Stimulated activated CD8-positive, alpha-beta memory T cell treated with anti-CD3 and anti-CD28 coated beads, Interleukin-12 subunit alpha, Interleukin-12 subunit beta, amount 100 ng/mL, for 4 hours (primary cell): ENCODE measurements at regions not wholly inside any gene's neighbourhood (a gene's known extent, or its start where the extent isn't known, plus 50 kb on each side); places are given as distances from the start of the nearest gene placed in this dataset.
A peak's percentile ranks its signal among the peaks of the same experiment; 100 is the strongest.

Experiments used
- DNase-seq: peaks from one replicate; pipeline ENCODE4 v3.0.0-alpha.2; 2020; ENCODE audit warnings: low read depth

- DNase-seq: no peak
These were observed 94.2 kb upstream of the SSTR1 start for GRCh38 chr14:38113546-38113945.

- no peak for DNase-seq
These were observed 90.8 kb upstream of the SSTR1 start for GRCh38 chr14:38116895-38117294.

DNA sequence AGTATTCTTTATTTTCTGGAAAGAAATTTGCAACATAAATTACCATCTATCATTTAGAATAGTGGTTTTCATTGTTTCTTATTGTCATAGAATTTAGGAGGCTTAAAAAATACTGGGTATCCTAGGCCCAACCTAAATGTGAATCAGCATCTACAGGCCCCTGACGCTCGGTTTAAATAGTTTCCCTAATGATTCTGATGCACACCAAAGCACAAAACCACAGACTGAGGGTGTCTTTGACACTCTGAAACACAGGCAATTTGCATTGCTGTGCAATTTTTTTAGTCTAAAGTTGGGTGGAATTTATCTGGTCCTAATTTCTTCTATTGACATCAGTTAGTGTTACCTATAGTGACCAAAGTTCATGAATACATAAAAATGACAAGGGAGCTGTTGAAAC is 87.6 kb upstream of the SSTR1 start:
- DNase-seq: no peak

DNA sequence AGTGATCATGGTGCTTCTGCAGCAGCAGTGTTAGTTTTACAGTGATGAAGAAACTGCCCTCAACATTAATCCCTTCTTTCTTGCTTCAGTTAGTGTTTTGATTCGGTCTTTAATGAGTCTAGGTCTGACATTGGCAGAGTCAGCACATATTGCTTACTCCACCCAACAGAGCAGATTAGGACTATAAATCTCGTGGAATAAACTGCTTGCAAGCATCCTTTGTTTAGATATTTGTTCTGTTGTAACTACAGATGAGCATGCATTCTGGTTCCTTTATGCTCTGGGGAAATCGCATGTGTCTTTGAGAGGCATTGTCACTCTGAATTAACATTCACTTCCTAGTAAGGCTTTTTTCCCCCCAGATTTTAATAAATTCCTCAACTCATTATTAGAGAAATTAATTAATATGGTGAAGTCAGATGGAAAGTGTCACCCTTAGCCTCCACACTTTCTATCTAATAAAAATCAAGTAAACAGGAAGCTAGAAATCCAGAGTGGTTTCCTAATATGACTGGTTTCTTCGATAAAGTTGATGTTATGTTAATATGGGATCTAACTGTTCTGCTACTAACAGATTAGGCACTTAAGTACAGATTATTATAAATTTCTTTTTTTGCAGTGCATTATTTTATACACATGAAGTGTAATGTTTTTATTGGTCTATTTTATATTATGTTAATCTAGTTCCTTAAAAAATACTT is 86.2 kb upstream of the SSTR1 start:
- DNase-seq: no peak

DNA sequence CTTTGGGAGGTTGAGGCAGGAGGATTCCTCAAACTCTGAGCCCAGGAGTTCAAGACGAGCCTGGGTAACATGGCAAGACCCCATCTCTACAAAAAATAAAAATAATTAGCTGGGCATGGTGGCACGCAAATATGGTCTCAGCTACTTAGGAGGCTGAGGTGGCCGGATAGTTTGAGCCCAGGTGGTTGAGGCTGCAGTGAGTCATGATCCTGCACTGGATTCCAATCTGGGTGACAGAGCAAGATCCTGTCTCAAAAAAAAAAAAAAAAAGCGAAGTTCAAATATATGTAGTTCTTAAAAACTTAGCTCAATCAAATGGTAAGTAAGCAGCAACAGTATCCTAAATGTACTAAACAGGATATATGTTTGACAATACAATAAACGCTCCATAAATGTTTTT is 85.5 kb upstream of the SSTR1 start:
- DNase-seq: no peak

DNA sequence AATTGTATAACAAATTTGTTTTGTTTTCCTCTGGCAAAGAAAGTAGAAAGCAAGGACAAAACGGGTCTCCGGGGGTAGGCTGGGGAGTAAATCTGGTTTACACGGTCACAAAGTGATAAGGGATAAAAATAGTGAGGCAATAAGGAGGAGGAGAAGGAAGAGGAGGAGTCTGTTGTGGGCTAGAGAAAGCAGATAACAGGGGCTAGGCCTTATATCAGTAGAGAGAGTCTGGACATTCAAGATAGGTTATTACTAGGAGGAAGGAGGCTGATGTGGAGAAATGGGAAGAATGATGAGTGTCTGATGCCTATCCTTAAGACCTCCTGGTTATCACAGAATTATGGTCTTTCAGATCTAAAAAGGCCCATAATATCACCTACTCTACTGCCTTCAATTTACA is 83.2 kb upstream of the SSTR1 start:
- DNase-seq: no peak

GRCh38 chr14:38125481-38126037 is 82.1 kb upstream of the SSTR1 start:
- DNase-seq: peak; percentile 3

- no peak for DNase-seq
These were observed 80.3 kb upstream of the SSTR1 start for GRCh38 chr14:38127356-38127755.

- DNase-seq: no peak
These were observed 79.9 kb upstream of the SSTR1 start for GRCh38 chr14:38127784-38128183.

DNA sequence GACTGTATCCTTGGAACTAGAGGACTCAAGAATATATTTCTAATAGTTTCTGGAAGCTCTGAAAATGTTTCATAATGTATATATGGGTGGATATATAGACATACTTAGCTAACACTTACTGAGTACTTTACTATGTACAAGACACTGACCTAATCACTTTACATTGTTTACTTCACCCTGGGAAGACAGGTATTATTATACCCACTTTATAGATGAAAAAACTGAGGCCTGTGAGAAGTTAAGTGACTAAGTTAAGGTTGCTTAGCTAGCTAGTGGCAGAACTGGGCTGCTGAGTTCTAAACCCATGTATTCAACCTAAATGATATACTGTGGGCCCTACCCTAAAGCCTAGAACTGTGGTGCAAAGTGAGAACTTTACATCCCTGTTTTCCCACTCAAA is 79.1 kb upstream of the SSTR1 start:
- DNase-seq: no peak

DNA sequence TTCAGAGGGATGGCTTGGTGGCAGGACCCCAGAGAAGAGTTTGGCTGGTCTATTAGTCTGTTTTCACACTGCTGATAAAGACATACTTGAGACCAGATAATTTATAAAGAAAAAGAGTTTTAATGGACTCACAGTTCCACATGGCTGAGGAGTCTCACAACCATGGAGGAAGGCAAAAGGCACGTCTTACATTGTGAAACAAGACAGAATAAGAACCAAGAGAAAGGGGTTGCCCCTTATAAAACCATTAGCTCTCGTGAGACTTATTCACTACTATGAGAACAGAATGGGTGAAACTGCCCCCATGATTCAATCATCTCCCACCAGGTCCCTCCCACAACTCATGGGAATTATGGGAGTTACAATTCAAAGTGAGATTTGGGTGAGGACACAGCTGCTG is 78.5 kb upstream of the SSTR1 start:
- DNase-seq: no peak

DNA sequence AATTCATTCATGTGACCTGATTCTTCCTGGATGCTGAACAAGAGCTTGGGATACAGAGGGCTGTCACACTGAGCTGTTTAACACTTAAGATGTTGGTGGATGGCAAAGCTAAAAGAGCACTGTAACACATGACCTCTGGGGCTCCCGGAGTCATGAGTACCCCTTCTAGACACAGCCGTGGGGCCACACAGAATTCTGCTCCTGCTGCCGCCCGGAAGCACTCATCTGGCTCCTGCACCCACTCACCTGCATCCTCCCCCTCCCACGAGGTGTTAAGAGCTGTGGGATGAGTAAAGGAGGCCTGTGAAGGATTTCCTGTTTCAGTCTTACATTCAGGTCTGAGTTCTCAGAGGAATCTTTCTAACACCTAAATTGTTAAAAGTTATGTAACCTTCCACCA is 78.0 kb upstream of the SSTR1 start:
- DNase-seq: peak; percentile 1

DNA sequence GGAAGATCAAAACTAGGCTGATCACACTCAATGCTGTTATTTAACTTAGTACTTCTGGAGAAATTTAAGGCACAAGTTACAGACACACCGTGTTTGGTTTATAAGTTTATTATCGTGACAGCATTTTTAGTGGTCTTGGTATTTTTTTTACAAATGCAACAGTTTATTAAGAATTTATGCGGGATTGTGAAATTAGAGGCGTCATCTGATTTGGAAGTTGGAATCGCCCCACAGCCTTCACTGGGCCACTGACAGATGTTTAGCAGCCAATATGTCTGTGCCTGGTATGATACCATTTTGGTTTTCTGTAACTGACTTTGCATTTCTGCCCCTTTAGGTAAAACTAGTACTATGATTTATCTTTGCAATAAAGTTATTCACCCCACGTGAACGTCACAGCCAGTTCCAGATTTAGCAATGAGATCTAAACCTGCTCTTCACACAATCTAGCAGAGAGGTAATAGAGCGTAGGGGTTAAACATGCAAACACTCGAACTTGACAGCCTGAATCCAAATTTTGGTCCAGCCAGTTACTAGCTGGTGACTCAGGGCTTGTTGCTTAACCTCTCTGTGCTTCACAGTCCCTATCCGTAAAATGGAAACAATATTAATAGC is 73.2 kb upstream of the SSTR1 start:
- no peak for DNase-seq

DNA sequence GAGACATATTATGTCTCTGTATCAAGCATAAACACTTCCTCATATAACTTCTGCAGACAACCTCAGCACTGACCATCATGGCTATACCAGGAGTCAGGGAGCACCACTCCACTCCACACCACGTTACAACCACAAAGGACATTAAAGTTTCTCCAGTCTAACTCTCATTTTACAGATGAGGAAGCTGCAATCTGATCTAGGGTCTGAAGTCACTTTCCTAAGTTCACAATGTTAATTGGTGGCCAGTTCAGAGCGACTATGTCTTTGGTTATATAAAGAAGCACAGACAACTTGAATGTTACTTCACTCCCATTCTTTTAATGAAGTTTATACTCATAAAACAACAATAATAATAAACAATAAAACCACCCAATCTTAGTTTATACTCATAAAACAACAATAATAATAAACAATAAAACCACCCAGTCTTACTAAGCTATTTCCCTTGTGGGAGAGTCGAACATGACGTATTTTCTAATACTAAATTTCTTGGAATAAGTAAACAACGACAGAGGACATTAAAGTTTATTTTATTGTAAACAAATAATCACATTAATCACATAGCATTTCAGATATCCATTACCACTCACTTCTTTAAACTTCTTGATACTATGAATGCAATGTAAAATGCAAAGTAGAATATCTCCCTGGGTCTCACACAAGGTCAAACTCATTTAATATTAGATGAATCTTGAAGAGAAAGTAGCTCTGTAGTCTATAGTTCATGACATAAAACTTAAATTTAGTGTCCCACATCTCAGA is 72.4 kb upstream of the SSTR1 start:
- DNase-seq: no peak

DNA sequence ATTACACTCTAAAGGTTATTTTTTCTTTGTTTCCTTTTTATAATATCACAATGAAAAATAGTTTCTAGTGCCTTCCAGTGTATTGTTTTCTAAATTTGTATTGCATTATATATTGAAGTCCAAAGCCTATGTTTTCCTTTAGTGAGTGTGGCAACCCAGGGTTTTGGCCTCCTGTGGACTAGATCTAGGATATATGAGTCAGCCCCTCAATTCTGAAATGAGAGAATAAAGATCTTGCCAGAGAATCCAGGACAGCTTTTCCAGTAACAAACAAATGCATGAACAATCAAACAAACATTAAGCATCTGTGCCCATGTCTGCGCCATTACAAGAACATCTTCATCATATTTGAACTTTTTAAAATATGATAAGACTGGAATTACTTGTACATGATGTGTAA is 70.7 kb upstream of the SSTR1 start:
- no peak for DNase-seq

- DNase-seq: no peak
These were observed 69.1 kb upstream of the SSTR1 start for GRCh38 chr14:38138473-38139138.

GRCh38 chr14:38139926-38140325 is 67.8 kb upstream of the SSTR1 start:
- no peak for DNase-seq

- DNase-seq: no peak
These were observed 64.5 kb upstream of the SSTR1 start for GRCh38 chr14:38143170-38143569.

- no peak for DNase-seq
These were observed 63.8 kb upstream of the SSTR1 start for GRCh38 chr14:38143659-38144505.

GRCh38 chr14:38145142-38145541 is 62.6 kb upstream of the SSTR1 start:
- no peak for DNase-seq

- no peak for DNase-seq
These were observed 57.6 kb upstream of the SSTR1 start for GRCh38 chr14:38150075-38150474.
